Activated CD4-positive, alpha-beta T cell treated with anti-CD3 and anti-CD28 coated beads, Interleukin-2, Interleukin-4, amounts not matched to agents 100 ng/mL and 50 ng/mL, durations not matched to agents 16 hours and 8 hours (primary cell): ENCODE measurements at regions not wholly inside any gene's neighbourhood (a gene's known extent, or its start where the extent isn't known, plus 50 kb on each side); places are given as distances from the start of the nearest gene placed in this dataset.

ENCODE experiments used
- DNase-seq: peaks from one replicate; pipeline ENCODE4 v3.0.0-alpha.2; 2020; ENCODE audit warnings: low spot score

DNA sequence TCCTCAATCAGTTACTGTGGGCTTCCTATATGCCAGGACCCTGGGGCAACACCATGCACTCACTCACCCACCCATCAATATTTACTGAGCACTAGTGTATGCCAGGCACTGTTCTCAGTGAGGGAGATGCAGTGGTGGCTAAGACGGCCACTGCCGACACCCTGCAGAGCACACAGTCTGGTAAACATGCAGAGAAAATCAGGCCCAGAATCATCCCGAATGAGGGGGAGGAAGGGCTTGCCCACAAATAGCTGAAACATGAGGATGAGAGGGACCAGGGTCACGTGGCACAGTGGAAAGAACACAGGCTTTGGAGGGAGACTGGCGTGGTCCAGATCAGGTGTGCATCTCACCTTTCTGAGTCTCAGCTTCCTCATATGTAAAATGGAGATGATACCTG lies 89.2 kb upstream of the IGSF21 start:
- DNase-seq = no peak

DNA sequence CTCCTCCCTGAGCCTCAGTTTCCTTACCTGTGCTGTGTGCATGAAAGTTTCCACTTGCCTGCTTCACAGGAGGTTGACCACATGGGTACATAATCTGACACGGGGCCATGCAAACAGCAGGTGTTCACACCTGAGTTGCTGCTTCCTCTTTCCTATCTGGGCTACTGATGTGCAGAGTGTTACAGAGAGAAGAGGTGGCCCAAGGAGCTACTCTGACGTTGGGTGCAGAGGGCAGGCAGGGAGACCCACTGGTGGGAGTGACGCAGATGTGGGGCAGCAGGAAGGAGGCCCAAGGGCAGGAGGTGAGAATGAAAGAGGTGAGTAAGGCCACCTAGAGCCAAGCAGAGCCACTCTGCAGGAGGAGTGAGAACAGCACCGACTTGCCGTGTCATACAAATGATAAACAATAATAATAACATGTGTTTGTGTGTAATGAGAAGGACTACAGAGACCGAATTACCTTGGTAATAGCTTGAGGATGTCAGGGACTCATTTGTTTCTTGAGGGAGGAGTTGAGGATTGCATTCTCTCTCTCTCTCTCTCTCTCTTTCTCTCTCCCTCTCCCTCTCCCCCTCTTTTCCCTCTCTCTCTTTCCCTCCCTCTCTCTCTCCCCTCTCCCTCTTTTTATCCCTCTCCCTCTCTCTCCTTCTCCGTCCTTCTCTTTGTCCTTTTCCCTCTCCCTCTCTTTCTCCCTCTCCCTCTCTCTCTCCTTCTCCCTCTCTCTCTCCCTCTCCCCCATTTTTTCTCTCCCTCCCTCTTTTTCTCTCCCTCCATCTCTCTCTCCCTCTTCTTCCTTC lies 87.4 kb upstream of the IGSF21 start:
- DNase-seq = no peak

DNA sequence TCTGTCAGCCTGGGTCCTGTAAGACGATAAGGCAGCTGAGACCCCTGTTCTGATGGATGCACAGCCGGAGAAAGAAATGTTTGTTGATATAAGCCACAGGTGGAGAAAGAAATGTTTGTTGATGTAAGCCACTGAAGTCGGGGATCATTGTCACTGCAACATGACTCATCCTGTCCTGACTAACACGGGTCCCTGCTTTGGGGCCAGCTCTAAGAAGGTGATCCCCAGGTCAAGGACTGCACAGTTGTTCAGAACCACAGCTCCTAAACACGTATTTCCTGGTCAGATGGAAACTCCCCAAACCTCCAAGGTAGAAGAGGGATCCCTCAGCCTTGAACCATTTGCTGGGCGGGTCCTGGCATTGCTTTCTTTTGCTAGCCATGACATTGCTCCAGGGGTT lies 86.4 kb upstream of the IGSF21 start:
- DNase-seq = no peak

DNA sequence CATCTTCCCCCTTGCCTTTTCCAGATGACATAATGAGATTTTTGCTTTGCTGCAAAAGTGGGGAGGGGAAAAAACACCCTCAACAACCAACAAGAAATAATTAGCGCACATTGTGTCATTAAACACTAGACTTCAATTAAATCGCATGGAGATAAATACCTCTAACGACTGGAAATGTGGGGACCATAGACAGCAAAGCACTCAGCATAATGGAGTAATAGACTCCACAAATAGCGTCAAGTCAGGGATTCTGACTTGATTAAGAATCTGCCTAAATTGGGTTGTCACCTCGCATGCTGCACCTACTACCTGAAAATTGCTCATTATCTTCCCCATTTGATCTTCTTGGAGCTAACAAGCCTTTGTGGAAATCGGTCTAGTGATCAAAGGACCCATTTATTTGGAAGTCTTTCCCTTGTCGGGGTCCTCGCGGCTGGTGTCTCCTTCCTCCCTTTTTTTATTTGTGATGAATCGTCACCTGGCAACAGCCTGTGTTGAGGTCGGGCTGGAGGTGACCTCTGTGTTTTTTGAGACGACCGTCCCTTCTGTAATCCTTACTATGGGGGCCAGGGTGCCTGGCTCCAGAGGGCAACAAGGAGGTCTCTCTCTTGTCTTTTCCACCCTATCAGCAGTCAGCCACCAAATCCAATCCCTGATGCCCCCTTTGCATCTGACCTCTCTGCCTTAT lies 75.3 kb upstream of the IGSF21 start:
- DNase-seq = no peak

DNA sequence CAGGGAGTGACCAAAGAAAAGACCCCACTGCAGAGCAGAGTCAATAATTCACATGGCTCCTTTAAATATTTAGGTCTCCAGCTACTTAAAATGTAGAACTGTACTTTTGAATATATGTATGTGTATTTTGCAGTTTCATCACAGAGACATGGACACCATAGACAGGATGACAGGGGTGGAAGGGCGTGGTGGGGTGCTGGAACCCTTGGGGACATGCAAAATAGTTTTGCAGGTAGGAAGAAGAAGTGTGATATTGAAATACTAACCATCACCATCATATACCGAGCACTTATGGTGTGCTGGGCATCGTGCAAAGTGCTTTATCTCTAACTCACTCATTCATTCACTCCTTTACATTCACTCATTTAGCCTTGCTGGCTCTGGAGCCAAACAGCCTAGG lies 72.5 kb upstream of the IGSF21 start:
- DNase-seq = no peak

DNA sequence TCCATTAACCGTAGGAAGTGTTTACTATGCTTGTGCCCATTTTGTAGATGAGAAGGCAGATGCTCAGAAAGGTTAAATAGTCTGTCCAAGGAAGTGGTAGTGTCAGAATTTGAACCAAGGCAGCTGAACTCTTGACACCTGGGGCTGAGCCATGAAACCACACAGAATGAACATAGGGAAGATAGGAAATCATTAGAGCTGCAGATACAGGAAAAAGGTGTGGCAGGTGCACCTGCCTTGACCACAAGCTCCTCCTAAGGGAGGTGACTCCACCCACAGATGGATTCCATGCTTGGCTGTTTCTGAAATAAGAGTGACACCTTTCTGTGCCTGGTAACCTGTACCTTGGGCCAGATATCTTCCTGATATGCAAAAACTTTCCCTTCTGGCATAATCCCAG lies 69.9 kb upstream of the IGSF21 start:
- no peak for DNase-seq

DNA sequence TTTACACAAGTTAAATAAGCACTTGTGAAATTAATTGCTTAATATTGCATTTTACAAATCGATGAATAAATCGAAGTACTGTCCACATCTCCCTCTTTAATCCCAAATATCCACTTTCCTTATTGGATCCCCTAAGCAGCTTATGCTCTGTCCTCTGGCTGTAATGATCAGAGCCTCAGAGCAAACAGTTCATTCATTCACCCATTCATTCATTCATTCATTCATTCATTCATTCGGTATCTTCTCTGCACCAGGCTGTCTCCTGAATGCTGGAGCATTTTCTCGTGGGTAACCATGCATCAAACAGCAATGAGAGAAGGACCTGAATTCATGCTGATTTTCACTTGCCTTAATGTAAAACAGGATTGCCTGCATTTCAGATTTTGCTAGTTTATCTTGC lies 69.5 kb upstream of the IGSF21 start:
- no peak for DNase-seq

DNA sequence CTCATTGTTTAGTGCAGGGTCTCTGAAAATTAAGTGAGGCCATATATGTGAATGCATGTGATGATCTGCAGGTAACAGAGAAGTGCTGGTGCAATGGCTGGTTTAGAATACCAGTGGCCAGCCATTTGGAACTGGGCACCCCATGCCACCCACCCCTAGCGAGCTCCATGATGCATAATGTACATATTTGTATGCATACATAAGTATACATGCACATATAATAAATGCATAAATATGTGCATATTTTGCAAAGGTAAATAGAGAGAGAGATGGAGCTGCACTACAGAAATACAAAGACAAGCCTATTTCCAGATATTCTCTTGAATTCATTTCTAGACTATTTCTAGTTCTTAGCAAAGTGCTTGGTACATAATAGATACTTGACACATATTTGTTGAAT lies 68.5 kb upstream of the IGSF21 start:
- DNase-seq = no peak

DNA sequence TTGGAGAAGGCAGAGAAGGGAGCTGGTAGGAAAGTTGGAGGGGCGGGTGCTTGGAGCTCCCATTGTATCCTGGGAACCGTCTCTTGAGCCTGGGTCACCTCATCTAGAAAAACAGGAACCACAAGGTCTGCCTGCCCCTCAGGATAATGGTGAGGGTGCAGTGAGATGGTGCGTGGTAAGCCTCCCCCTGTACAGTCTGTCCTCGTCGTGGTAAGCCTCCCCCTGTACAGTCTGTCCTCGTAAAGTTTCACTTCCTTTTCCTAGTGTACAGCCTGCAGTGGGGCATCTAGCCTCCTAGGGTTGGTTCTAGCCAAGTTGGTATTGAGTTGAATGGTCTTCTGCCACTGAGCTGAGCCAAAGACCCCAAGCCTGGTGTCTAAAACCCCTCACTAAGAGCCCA lies 66.5 kb upstream of the IGSF21 start:
- DNase-seq = no peak

DNA sequence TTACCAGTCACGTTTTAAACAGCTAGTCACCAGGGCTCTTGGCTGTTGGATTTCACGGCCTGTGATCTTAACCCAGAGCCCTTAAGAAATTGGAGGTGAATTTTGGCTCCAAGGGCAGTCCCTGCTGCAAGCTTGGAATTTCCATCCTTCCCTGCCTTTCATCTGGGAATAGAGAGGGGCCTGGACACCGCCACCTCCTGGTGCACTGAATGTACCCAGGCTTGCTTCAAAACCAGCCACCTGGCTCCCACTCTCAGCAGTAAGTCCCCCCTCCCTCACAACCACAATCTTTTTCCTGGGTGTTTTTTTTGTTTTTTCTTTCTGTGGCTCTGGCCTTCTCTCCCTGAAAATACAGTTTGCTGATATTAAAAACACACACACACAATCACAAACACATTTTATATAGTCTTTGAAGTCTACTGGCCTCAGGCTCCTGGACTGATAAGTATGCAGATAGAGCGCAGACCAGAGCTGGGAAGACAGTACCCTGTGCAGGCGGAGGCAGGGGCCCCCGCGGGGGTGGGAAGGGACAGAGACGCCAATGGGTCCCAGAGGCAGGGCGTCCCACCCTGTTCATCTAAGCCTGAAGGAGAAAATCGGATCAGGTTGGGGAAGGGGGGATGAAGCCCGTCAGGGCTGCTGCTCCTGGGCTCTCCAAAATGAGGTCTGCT lies 65.8 kb upstream of the IGSF21 start:
- DNase-seq = no peak

DNA sequence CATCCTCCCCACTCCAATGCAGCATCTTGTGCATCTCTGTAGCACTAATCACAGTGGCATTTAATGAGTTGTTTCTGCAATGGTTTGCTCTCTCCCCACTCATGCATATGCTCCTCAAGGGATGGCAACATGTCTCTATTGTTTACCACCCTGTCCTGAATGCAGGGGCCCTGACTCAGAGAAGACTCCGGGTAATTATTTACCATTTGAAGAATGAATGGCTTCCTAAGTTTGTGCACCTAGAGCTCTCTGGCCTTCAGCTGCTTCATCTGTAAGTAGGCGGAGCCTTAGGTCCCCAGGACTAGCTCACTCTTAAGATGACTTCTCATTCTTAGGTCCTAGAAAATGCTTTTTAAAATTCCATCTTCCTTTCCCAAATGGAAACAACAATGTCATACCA lies 63.7 kb upstream of the IGSF21 start:
- DNase-seq = no peak

DNA sequence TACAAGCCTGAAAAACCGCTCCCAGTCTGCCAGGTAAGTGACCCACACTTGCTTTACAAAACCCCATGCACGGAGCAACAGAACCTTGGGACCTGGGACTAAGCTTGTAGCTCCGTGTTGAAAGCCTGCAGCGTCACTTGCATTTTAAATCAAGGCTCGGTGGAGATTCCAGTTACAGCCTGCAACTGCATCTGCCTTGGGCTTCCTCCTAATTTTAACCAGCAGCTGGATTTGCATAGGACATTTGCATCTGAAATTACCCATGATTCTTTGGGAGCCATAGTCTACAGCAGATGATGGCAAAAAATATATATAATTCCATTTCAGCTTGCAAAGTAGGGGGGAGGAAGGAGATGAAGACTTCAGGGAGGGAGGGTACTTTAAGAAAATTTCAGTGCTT lies 62.4 kb upstream of the IGSF21 start:
- DNase-seq = no peak

DNA sequence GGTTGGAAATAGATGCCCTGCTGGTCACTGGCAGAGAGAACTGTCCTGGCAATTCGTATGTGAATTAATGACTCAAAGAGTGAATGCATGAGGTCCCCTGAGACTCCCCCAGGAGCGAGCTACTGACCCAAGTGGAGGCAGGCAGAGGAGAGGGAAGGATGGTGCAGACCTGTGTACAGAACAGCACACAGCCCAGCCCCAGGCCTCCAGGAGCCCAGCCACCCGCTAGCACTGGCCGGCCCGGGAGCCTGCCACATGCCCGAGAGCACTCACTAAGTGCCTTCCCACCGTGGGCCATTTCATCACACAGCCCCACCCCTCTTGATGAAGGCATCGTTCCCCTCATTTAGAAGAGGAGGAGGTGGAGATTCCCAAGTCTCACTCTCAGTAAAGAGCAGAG lies 62.0 kb upstream of the IGSF21 start:
- DNase-seq = no peak

DNA sequence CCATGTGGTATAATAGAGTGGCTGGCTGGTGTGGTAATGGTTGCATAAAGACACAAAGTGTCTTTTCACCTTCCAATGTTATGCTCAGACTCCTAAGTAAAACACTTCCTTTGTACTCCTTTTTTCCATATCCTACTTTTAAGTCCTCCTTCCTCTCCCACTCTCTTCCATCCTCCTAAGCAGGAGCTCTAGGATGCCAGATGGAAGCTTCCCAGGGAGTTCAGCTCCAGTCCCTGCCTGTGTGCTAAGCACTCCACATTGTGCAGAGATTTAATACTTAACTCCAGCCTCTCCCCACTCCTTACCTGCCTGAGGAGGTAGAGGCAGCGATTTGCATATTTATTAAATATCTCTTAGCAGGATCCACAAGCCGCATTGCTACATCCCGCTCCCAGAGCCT lies 60.5 kb upstream of the IGSF21 start:
- no peak for DNase-seq

DNA sequence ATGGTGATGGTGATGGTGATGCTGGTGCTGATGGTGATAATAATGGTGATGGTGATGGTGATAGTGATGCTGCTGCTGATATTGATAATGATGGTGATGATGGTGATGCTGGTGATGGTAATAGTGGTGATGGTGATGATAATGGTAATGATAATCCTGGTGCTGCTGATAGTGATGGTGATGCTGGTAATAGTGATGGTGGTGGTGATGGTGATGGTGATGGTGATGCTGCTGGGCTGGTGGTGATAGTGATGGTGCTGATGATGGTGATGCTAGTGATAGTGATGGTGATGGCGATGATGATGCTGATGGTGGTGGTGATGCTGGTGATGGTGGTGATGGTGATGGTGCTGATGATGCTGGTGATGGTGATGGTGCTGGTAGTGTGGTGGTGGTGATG lies 58.4 kb upstream of the IGSF21 start:
- no peak for DNase-seq

DNA sequence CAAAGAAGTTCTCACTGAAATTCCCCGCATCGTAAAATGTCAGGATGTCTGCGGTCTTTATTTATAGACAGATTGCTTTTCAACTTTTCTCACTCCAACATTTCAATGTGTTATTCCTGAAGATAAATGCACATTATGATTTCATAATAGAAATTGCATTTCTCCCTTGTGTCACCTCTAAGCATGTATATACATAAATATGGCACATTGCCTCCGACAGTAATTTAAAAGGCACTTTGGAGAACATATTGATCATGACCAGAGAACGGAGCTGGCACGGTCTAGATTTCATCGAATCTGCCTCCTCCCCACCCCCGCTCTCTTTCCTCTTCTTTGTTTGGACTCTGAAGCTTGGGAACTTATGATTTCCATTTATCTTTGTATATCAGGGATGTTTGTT lies 54.9 kb upstream of the IGSF21 start:
- no peak for DNase-seq

DNA sequence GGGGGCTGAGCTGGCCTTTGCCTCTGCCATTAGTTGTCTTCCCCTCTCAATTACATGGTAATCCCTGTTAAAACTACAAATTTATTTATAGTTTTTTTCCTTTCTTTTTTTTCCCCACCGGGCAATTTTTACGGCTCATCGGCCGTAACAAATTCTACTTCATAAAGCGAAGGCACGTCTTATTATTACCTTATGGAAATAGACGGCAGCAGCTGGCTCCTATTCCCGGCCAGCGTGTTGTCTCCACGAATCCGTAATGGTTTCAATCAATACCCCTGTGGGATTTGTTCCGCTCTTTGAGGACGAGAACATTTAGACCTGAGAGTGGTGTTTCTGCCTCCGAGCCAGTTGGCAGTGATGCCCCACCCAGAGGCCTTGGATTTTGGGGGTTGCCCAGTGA lies 52.4 kb upstream of the IGSF21 start:
- DNase-seq = no peak

DNA sequence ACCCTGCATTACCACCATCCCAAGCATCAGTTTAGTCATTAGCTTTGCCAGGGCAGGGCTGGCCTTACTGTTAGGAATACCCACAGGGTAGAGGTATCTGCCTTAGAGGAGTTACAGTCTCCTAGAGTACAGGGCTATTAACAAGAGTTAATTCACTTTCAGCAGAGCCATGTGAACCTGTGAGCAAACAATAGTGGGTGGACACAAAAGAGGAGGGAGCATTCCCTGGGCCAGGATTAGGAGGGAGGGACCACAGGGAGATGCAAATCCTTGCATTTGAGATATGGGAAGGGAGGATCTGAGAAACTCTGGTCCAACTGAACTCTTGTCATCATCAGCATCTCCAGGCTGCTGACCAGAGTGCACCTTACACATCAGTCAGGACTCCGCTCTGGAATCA lies 51.1 kb upstream of the IGSF21 start:
- DNase-seq = no peak

DNA sequence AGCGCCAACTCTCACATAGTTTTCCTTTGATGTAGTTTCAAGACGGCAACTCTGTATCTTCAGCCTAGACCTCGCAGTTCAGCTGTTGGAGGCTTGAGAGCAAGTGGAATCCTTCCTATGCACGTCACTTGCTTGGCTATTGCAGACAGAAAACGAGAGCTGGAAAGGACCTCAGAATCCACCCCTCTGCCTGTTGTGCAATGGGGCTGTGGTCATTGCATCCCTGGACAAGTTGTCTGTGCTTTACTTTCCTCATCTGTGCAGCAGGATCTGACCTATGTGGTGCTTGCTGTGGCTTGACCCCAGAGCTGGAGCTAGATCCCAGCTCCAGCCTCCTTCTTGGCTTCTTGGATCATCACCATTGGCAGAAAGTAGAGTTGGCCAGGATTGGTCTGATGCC lies 50.0 kb upstream of the IGSF21 start:
- DNase-seq = no peak
